H1 (cell line): ENCODE measurements at regions not wholly inside any gene's neighbourhood (a gene's known extent, or its start where the extent isn't known, plus 50 kb on each side); places are given as distances from the start of the nearest gene placed in this dataset.

Source experiments
- ATF3 ChIP-seq: IDR thresholded peaks from 2 replicates; pipeline ENCODE4 v1.6.1; 2011; ENCODE audit warnings: low read depth, mild to moderate bottlenecking, low read length; ENCODE audit not compliant: insufficient read depth
- CBX8 ChIP-seq: fragments of 300-800, 300-1000 bp; sonication (generic); IDR thresholded peaks from 2 replicates; pipeline ENCODE4 v1.7.1; 2016; ENCODE audit warnings: low read depth, low read length, borderline replicate concordance
- HDAC2 ChIP-seq, 2 experiments: fragments of 300-600 bp in 1 of 2; sonication (generic) in 1 of 2; IDR thresholded peaks; 2 replicates each; pipeline ENCODE4 v1.6.1; 2011 to 2012; ENCODE audit warnings: low read depth in 2 of 2, low read length in 2 of 2, mild to moderate bottlenecking in 2 of 2, moderate library complexity in 2 of 2, borderline replicate concordance in 1 of 2, inconsistent platforms in 1 of 2
- NANOG ChIP-seq: IDR thresholded peaks from 2 replicates; pipeline ENCODE4 v1.6.1; 2011; ENCODE audit warnings: low read length, low read depth, mild to moderate bottlenecking, inconsistent platforms; ENCODE audit not compliant: insufficient read depth, poor library complexity, severe bottlenecking
- RXRA ChIP-seq: IDR thresholded peaks from 2 replicates; pipeline ENCODE4 v1.6.1; 2011; ENCODE audit warnings: low read depth, mild to moderate bottlenecking, low read length, moderate library complexity; ENCODE audit not compliant: insufficient read depth
- SP1 ChIP-seq: IDR thresholded peaks from 2 replicates; pipeline ENCODE4 v1.6.1; 2011; ENCODE audit warnings: low read depth, low read length
- SP4 ChIP-seq: IDR thresholded peaks from 2 replicates; pipeline ENCODE4 v1.6.1; 2012; ENCODE audit warnings: low read length, inconsistent platforms
- TBP ChIP-seq: IDR thresholded peaks from 2 replicates; pipeline ENCODE4 v1.6.1; 2011; ENCODE audit warnings: low read depth, low read length, improper control_type of control experiment

- no peak for TF ChIP-seq ATF3
- TF ChIP-seq RXRA: no peak
- no peak for TF ChIP-seq SP4
- TF ChIP-seq TBP: no peak
- TF ChIP-seq NANOG: no peak
- TF ChIP-seq SP1: no peak
- TF ChIP-seq HDAC2 (IDR thresholded peaks at IDR 0.05; ENCODE audit: borderline replicate concordance in 1 of 2, low read depth in 2 of 2, low read length in 2 of 2): no peak
- TF ChIP-seq CBX8: no peak
Observed at GRCh38 chr11:42299780-42300179, 840.3 kb upstream of the LRRC4C start (continued).
